GM23248 (cell line): ENCODE measurements at regions not wholly inside any gene's neighbourhood (a gene's known extent, or its start where the extent isn't known, plus 50 kb on each side); places are given as distances from the start of the nearest gene placed in this dataset.
"Not testable (repeated sequence)": the region's sequence is repeated elsewhere in the genome, so short reads cannot be mapped to it uniquely, and the experiment has no call there.

ENCODE experiments used
- DNase-seq: peaks from one replicate; pipeline ENCODE4 v3.0.0-alpha.2; 2015
- H2AFZ ChIP-seq: fragments of 200-600 bp; sonication (generic); 2 replicates; pipeline ENCODE4 v1.6.1; 2016; ENCODE audit warnings: antibody characterized with exemption
- H3F3A ChIP-seq: fragments of 200-600 bp; sonication (generic); 2 replicates; pipeline ENCODE4 v1.6.1; 2016; ENCODE audit warnings: mild to moderate bottlenecking, antibody characterized with exemption, mixed run types; ENCODE audit not compliant: insufficient read depth
- H3K27ac ChIP-seq: fragments of 200-600 bp; sonication (generic); 2 replicates; pipeline ENCODE4 v1.5.1; 2016; ENCODE audit warnings: mild to moderate bottlenecking
- H3K27me3 ChIP-seq: fragments of 200-600 bp; sonication (generic); replicated peaks from 2 replicates; pipeline ENCODE4 v1.6.1; 2016; ENCODE audit warnings: mild to moderate bottlenecking; ENCODE audit not compliant: insufficient read depth
- H3K36me3 ChIP-seq: fragments of 200-600 bp; sonication (generic); 2 replicates; pipeline ENCODE4 v1.6.1; 2016; ENCODE audit warnings: low read depth, mild to moderate bottlenecking
- H3K4me1 ChIP-seq: fragments of 200-600 bp; sonication (generic); 2 replicates; pipeline ENCODE4 v1.6.1; 2016; ENCODE audit warnings: mild to moderate bottlenecking; ENCODE audit not compliant: insufficient read depth
- H3K4me2 ChIP-seq: fragments of 200-600 bp; sonication (generic); one replicate; pipeline ENCODE4 v1.6.1; 2016; ENCODE audit warnings: mild to moderate bottlenecking; ENCODE audit not compliant: unreplicated experiment
- H3K4me3 ChIP-seq: fragments of 200-600 bp; sonication (generic); 2 replicates; pipeline ENCODE4 v1.5.1; 2016; ENCODE audit warnings: mild to moderate bottlenecking
- H3K79me2 ChIP-seq: fragments of 200-600 bp; sonication (generic); 2 replicates; pipeline ENCODE4 v1.6.1; 2016; ENCODE audit warnings: mild to moderate bottlenecking; ENCODE audit not compliant: insufficient read depth
- H3K9ac ChIP-seq: fragments of 200-600 bp; sonication (generic); 2 replicates; pipeline ENCODE4 v1.6.1; 2016; ENCODE audit warnings: mild to moderate bottlenecking
- H3K9me2 ChIP-seq: fragments of 200-600 bp; sonication (generic); 2 replicates; pipeline ENCODE4 v1.6.1; 2016; ENCODE audit warnings: mixed run types, mild to moderate bottlenecking, moderate library complexity; ENCODE audit not compliant: insufficient read depth
- H3K9me3 ChIP-seq: fragments of 200-600 bp; sonication (generic); one replicate; pipeline ENCODE4 v1.6.1; 2017; ENCODE audit warnings: low read depth
- H4K20me1 ChIP-seq: fragments of 200-600 bp; sonication (generic); 2 replicates; pipeline ENCODE4 v1.6.0; 2016; ENCODE audit not compliant: insufficient read depth
- WGBS, 2 experiments: methylation state at CpG; one replicate each; pipeline ENCODE4 v1.1.6; 2015 to 2017; ENCODE audit warnings: low lambda C conversion rate in 2 of 2, low coverage in 1 of 2; ENCODE audit errors: missing lambda C conversion rate in 2 of 2; 5-methylcytosine and 5-hydroxymethylcytosine counted together
- in situ Hi-C: fragments of 300-500 bp; cut with MboI; formaldehyde crosslinking; loops from 2 replicates; pipeline ENCODE4 v1.15.0; 2020

DNA sequence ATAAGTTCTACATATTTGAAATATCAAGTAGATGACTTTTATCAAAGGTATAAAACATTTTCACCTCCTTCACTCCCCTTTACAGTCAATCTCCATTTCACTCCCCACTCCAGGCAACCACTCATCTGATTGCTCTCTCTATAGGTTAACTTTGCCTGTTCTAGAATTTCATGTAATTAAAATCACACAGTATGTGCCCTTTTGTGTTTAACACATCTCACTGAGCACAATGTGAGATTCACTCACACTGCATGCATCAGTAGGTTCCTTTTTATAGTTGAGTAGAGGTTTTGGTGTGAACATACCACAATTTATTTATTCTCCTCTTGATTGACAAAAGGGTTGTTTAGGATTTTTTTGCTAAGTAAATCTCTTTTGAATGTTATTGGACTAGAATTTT is 130.7 kb downstream of the SEPTIN7 start:
- H4K20me1 ChIP-seq, H3K9ac ChIP-seq, H3K4me2 ChIP-seq, H3K36me3 ChIP-seq, H2AFZ ChIP-seq, H3K79me2 ChIP-seq, H3K27me3 ChIP-seq, H3K9me3 ChIP-seq, DNase-seq, in situ Hi-C loops, H3K27ac ChIP-seq, H3K4me3 ChIP-seq, H3K4me1 ChIP-seq, H3K9me2 ChIP-seq, H3F3A ChIP-seq: not testable (repeated sequence)

- DNase-seq, H3F3A ChIP-seq, H3K9me3 ChIP-seq, in situ Hi-C loops, H4K20me1 ChIP-seq, H3K36me3 ChIP-seq, H3K27ac ChIP-seq, H3K79me2 ChIP-seq, H3K4me1 ChIP-seq, H3K4me3 ChIP-seq, H2AFZ ChIP-seq, H3K4me2 ChIP-seq, H3K9ac ChIP-seq, H3K27me3 ChIP-seq, H3K9me2 ChIP-seq: not testable (repeated sequence)
- WGBS, 2 experiments: 77 to 82% methylated on average over 8 of the region's 8 CpGs
These were observed 139.8 kb downstream of the SEPTIN7 start for GRCh38 chr7:35940695-35941094.

GRCh38 chr7:35945621-35946020 is 144.8 kb downstream of the SEPTIN7 start:
- H2AFZ ChIP-seq, H3K9me2 ChIP-seq, H3K79me2 ChIP-seq, H3K9me3 ChIP-seq, H3K4me1 ChIP-seq, H3K4me3 ChIP-seq, H4K20me1 ChIP-seq, H3K9ac ChIP-seq, H3K36me3 ChIP-seq, H3K27me3 ChIP-seq, H3K4me2 ChIP-seq, H3F3A ChIP-seq, DNase-seq, in situ Hi-C loops, H3K27ac ChIP-seq: not testable (repeated sequence)

GRCh38 chr7:35955735-35956134 is 154.9 kb downstream of the SEPTIN7 start:
- WGBS, 2 experiments: 83 to 87% methylated on average over 11 to 13 of the region's 13 CpGs
- in situ Hi-C loops, H3K79me2 ChIP-seq, H4K20me1 ChIP-seq, DNase-seq, H3F3A ChIP-seq, H3K9me2 ChIP-seq, H3K4me3 ChIP-seq, H3K36me3 ChIP-seq, H3K27me3 ChIP-seq, H2AFZ ChIP-seq, H3K9me3 ChIP-seq, H3K4me1 ChIP-seq, H3K9ac ChIP-seq, H3K27ac ChIP-seq, H3K4me2 ChIP-seq: not testable (repeated sequence)

- in situ Hi-C loops, H3K4me1 ChIP-seq: not testable (repeated sequence)
- 83 to 84% methylated on average over 3 of the region's 3 CpGs for WGBS, 2 experiments
These were observed 156.1 kb downstream of the SEPTIN7 start for GRCh38 chr7:35956988-35957387.

GRCh38 chr7:35961260-35961659 is 160.4 kb downstream of the SEPTIN7 start:
- in situ Hi-C loops, H3K4me1 ChIP-seq, DNase-seq, H3K9ac ChIP-seq, H2AFZ ChIP-seq, H3K79me2 ChIP-seq, H4K20me1 ChIP-seq, H3K27ac ChIP-seq, H3K36me3 ChIP-seq, H3K4me2 ChIP-seq, H3K27me3 ChIP-seq, H3F3A ChIP-seq, H3K9me2 ChIP-seq, H3K9me3 ChIP-seq, H3K4me3 ChIP-seq: not testable (repeated sequence)
- WGBS, 2 experiments: 53 to 66% methylated on average over 3 of the region's 3 CpGs

More at GRCh38 chr7:35956988-35957387, 156.1 kb downstream of the SEPTIN7 start:
- H3F3A ChIP-seq, DNase-seq, H3K79me2 ChIP-seq, H3K9me3 ChIP-seq, H3K4me2 ChIP-seq, H3K4me3 ChIP-seq, H4K20me1 ChIP-seq, H3K36me3 ChIP-seq, H3K27ac ChIP-seq, H2AFZ ChIP-seq, H3K9ac ChIP-seq, H3K9me2 ChIP-seq, H3K27me3 ChIP-seq: not testable (repeated sequence)

GRCh38 chr7:35962607-35963006 is 161.8 kb downstream of the SEPTIN7 start:
- H3K4me1 ChIP-seq, H3K79me2 ChIP-seq, H3K9ac ChIP-seq, DNase-seq, H3K4me2 ChIP-seq, H2AFZ ChIP-seq, H4K20me1 ChIP-seq, H3K27me3 ChIP-seq, H3K4me3 ChIP-seq, H3K9me2 ChIP-seq, H3K36me3 ChIP-seq, H3K27ac ChIP-seq, in situ Hi-C loops, H3K9me3 ChIP-seq, H3F3A ChIP-seq: not testable (repeated sequence)
- WGBS, 2 experiments: 94 to 98% methylated on average over 2 of the region's 2 CpGs
